HG03442 (cell line): ENCODE measurements at regions not wholly inside any gene's neighbourhood (a gene's known extent, or its start where the extent isn't known, plus 50 kb on each side); places are given as distances from the start of the nearest gene placed in this dataset.

ENCODE experiments used
- ATAC-seq: cut with Tn5 transposase; IDR thresholded peaks from one replicate; pipeline ENCODE4 v1.9.1; 2021; ENCODE audit warnings: mild to moderate bottlenecking, moderate library complexity; ENCODE audit not compliant: unreplicated experiment

GRCh38 chr5:6868171-6868570 is 154.9 kb downstream of the TENT4A start:
- no peak for ATAC-seq

DNA sequence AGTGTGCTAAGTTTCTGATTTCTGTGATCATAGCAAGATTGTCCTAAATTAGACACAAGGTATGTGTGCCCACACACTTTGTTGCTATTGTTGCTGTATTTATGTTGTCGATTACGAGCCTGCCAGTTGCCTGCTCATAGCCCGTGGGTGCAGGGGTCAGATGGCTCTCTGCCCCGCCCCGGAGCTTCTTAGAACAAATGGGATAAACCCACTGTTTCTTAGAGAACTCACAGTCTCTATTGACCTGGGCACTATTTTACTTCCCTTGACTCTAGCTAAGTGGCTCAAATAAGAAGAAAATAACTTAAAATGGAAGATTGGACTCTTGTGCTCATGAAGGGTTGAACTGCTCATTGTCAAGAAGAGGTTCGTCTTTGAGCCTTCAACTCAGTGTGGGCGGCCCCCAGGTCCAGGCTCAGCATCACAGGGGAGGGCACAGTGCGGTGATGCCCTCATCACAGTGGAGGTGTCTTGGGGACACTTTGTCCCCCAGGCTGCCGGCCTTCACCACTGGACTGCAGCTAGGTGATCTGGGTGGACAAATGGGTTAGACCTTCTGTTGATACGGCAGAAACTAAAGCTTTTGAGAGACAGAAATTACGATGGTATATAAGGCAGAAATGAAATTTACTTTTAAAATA is 155.5 kb downstream of the TENT4A start:
- ATAC-seq: no peak

GRCh38 chr5:6869677-6870076 is 156.4 kb downstream of the TENT4A start:
- no peak for ATAC-seq

DNA sequence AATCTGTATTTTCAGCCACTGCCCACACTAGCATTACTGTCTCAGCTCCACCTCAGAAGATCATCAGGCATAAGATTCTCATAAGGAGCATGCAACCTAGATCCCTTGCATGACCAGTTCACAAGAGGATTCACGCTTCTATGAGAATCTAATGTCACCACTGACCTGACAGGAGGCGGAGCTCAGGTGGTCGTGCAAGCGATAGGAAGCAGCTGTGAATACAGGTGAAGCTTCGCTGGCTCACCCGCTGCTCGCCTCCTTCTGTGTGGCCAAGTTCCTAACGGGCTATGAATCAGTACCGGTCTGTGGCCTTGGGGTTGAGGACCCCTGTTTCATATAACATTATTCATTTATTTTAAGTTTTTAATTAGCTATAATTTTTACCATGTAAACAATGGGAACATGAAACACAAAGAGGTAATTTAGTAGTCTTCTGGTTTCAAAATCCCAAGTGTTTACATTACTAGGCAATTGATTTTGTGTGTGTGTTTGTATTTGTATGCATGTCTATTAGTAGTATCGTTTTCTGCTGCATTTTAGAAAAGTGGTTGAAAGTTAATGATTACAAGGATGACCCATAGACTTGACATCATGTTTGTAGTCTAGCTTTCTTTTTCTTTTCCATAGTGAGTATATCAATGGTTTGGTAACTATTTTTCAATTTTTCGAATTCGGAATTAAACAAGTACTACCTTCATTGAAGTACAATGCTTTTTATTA is 159.4 kb downstream of the TENT4A start:
- ATAC-seq: no peak

DNA sequence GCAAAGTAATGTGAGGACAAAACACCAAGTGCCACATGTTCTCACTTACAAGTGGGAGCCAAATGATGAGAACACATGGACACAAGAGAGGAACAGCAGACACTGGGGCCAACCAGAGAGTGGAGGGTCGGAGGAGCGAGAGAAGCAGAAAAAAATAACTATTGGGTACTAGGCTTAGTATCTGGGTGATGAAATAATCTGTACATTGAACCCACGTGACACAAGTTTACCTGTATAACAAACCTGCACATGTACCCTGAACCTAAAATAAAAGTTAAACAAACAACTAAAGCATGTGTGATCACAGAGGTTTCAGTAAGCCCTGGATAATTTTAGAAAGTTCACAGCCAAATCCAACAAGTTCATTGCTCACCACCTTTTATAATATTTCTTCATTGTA is 160.1 kb downstream of the TENT4A start:
- ATAC-seq: no peak

DNA sequence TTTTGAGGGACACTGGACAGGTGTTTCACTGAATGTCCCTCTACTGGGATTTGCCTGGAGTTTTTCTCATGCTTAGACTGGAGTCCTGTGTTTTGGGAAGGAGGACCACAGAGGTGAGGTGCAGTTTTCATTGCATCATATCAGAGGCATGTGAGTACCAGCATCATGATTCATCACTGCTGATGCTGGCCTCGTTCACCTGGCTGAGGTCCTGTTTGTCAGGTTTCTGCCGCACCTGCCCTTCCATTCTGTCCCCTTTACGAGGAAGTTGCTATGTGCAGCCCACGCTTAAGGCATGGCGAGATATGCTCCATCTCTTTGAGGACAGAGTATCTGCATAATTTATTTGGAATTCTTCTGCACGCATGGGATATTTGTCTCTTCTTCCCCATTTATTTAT is 162.1 kb downstream of the TENT4A start:
- no peak for ATAC-seq

GRCh38 chr5:6877986-6878828 is 165.0 kb downstream of the TENT4A start:
- no peak for ATAC-seq

DNA sequence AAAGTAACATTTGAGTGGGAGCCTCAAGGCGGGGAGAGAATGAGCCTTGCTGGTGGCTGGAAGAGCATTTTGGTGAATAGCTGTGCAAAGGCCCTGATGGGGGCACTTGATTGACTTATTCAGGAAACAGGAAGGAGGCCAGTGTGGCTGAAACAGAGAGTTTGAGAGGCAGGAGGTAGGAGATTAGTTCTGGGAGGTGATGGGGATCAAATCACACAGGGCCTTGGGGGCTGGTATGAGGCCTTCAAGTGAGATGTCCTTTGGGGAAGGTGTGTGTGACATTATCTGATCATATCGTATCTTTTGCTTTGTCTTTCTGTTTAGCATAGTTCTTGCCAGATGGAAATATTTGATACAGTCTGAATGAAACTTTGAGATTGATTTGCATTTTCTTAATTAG is 172.3 kb downstream of the TENT4A start:
- ATAC-seq: no peak

DNA sequence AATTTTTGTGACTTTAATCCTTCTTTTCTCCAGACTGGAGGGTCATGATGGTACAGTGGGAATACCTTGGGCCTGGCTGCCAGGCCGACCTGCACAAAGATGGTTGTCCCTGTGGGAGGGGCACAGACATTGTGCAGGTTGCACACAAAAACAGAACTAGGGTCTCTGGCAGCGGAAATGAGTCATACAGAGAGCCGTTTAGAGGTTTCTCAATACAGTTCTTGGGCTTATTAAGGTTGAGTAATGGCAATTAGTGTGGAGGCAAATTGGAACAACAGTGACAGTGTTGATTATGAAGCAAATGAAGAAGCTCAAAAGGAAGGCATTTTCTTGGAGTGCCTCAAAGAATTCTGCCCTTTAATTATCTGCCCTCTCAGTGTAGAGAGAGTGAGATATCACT is 173.6 kb downstream of the TENT4A start:
- ATAC-seq: no peak

GRCh38 chr5:6889030-6889429 is 175.8 kb downstream of the TENT4A start:
- no peak for ATAC-seq

- no peak for ATAC-seq
Measured at GRCh38 chr5:6899221-6899620, 186.0 kb downstream of the TENT4A start.

GRCh38 chr5:6900247-6901227 is 187.3 kb downstream of the TENT4A start:
- ATAC-seq: no peak

GRCh38 chr5:6902094-6902493 is 188.9 kb downstream of the TENT4A start:
- ATAC-seq: no peak

DNA sequence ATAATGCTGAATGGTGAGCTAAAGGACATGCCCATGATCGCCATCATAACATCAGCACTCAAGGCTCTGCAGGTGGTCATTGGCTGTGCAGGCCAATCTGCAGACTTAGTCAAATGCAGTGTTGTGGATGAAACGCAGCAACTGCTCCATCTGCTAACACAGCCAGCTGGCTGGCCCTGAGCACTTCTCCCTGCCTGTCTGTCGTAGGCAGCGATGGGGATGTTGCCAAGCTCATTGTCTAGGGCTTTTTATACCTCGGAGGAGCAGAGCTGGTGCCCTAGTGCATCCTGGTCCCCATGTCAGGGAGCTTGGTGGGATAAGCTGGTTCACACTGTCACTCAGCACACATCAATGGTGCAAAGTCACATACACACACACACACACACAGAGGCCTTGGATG is 189.4 kb downstream of the TENT4A start:
- no peak for ATAC-seq

GRCh38 chr5:6903934-6904333 is 190.7 kb downstream of the TENT4A start:
- ATAC-seq: no peak

GRCh38 chr5:6904860-6905259 is 191.6 kb downstream of the TENT4A start:
- ATAC-seq: no peak

GRCh38 chr5:6905423-6905822 is 192.2 kb downstream of the TENT4A start:
- ATAC-seq: no peak

- ATAC-seq: no peak
Measured at GRCh38 chr5:6905883-6906282, 192.7 kb downstream of the TENT4A start.

- no peak for ATAC-seq
Measured at GRCh38 chr5:6907320-6907918, 194.2 kb downstream of the TENT4A start.

DNA sequence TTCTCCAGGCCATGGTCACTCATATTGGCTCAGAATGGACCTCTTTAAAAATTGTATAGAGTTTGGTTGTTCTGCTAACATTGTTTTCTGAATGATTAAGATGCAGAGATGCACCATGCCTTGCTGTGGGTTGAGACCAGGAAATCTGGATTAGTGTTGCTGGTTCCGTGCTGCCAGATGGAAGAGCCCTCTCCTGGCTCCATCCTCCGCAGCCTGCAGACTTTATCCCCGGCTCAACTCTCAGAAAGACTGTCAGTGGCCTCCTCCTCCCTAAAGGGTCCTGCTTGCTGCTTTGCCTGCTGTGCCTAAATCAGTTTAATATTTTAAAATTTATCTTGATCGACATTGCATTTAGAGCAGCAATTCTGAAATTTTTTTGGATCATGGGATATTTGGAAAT is 196.7 kb downstream of the TENT4A start:
- no peak for ATAC-seq
